Gastrocnemius medialis (tissue), 4 donors: ENCODE measurements at regions not wholly inside any gene's neighbourhood (a gene's known extent, or its start where the extent isn't known, plus 50 kb on each side); places are given as distances from the start of the nearest gene placed in this dataset.

Experiments
- POLR2A ChIP-seq, 2 donors: fragments of 450-650 bp; IDR thresholded peaks; one replicate each; pipeline ENCODE4 v1.6.1; 2017; ENCODE audit warnings: antibody characterized with exemption in 2 of 2, mild to moderate bottlenecking in 2 of 2, moderate library complexity in 2 of 2
- TF ChIP-seq, protein P1 (sequence below), 5 experiments: fragments of 450-650 bp in 3 of 5; fragments of 200-600 bp in 2 of 5; sonication (generic) in 2 of 5; IDR thresholded peaks in 4 of 5; conservative IDR thresholded peaks in 1 of 5; 1 replicate in 4 of 5; 2 replicates in 1 of 5; pipeline ENCODE4 v1.5.1; 2016 to 2019; ENCODE audit warnings: antibody characterized with exemption in 5 of 5, mild to moderate bottlenecking in 3 of 5, moderate library complexity in 3 of 5

DNA sequence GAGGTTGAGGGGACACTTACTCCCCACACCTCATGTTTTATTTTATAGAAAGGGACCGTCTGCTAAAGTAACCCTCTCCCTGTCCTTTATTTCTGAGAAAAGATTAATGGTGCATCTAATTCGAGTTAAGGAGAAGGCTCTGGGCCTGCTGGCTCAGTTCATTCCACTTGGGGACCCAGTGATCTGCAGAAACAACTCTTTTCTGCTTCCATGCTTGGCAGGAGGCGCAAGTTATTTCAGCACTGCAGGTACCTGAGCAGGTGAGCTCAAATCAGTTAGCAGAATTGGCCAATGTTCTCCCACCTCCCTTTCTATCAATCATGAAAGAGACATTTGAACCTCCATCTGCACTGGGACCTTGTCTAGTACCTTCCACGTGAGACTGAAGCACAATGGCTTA, 396.1 kb downstream of the SFMBT2 start:
- TF ChIP-seq, protein P1, sequence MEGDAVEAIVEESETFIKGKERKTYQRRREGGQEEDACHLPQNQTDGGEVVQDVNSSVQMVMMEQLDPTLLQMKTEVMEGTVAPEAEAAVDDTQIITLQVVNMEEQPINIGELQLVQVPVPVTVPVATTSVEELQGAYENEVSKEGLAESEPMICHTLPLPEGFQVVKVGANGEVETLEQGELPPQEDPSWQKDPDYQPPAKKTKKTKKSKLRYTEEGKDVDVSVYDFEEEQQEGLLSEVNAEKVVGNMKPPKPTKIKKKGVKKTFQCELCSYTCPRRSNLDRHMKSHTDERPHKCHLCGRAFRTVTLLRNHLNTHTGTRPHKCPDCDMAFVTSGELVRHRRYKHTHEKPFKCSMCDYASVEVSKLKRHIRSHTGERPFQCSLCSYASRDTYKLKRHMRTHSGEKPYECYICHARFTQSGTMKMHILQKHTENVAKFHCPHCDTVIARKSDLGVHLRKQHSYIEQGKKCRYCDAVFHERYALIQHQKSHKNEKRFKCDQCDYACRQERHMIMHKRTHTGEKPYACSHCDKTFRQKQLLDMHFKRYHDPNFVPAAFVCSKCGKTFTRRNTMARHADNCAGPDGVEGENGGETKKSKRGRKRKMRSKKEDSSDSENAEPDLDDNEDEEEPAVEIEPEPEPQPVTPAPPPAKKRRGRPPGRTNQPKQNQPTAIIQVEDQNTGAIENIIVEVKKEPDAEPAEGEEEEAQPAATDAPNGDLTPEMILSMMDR (IDR thresholded peaks at IDR 0.05 in 4 of 5, conservative IDR thresholded peaks at IDR 0.05 in 1 of 5) = no peak
- no peak for TF ChIP-seq POLR2A (IDR thresholded peaks at IDR 0.05)
